ENCODE measurements at regions not wholly inside any gene's neighbourhood (a gene's known extent, or its start where the extent isn't known, plus 50 kb on each side); places are given as distances from the start of the nearest gene placed in this dataset.

- SMC1A ChIA-PET (ENCODE audit: uncharacterized antibody, unreplicated experiment) = no interaction called here
- H3K27me3 ChIP-seq (replicated peaks in 1 of 2; ENCODE audit: control insufficient read depth in 2 of 2, insufficient read depth in 2 of 2, low read length in 1 of 2) = no peaks in the 10 kb centered on the region
- no TSS peak for BruUV-seq (replicated peaks)
- no peaks in the 10 kb centered on the region for H3K79me2 ChIP-seq (ENCODE audit: control insufficient read depth, insufficient read depth, low read length)
- H3K9ac ChIP-seq (ENCODE audit: control insufficient read depth, insufficient read depth, low read length) = no peak overlapping the region
- ATAC-seq = no peak
- POLR2A ChIA-PET = no interaction called here
- in situ Hi-C loops (cut with MboI) = no loop called here
- no peaks in the 10 kb centered on the region; the same call in 2 of the 3 replicates for H3K9me3 ChIP-seq (replicated peaks; ENCODE audit: control insufficient read depth, insufficient read depth, low read length)
- no peaks in the 10 kb centered on the region for H4K20me1 ChIP-seq (ENCODE audit: control insufficient read depth, insufficient read depth)
- H3K36me3 ChIP-seq (ENCODE audit: control insufficient read depth in 2 of 2, insufficient read depth in 2 of 2, low read length in 1 of 2) = no peaks in the 10 kb centered on the region
- no peak for DNase-seq (ENCODE audit: low read depth, low spot score)
- FAIRE-seq = no peak
- no peak overlapping the region for H3K4me2 ChIP-seq (ENCODE audit: control insufficient read depth, insufficient read depth)
- CTCF ChIA-PET = no interaction called here
- H3K4me1 ChIP-seq (ENCODE audit: control insufficient read depth, insufficient read depth, low read length) = no peaks in the 10 kb centered on the region
- no peak overlapping the region for H2AFZ ChIP-seq (ENCODE audit: control insufficient read depth, low read depth, low read length)
- intact Hi-C loops (cut with micrococcal nuclease; ENCODE audit: unreplicated experiment) = no loop called here
- RAD21 ChIA-PET (ENCODE audit: unreplicated experiment) = no interaction called here
- H3K27ac ChIP-seq (ENCODE audit: control insufficient read depth, insufficient read depth) = no peak overlapping the region
- WGBS (ENCODE audit: insufficient coverage, insufficient replicate concordance, low lambda C conversion rate, missing lambda C conversion rate) = 22% methylated on average over 3 of the region's 3 CpGs
- H3K4me3 ChIP-seq = no peak overlapping the region
- no peak for TF ChIP-seq MTA3 (IDR thresholded peaks at IDR 0.05; ENCODE audit: borderline replicate concordance, low read length)
- no peak for TF ChIP-seq SMAD1 (IDR thresholded peaks at IDR 0.05; ENCODE audit: low read depth, partially characterized antibody)
- TF ChIP-seq BMI1 (IDR thresholded peaks at IDR 0.05; ENCODE audit: borderline replicate concordance) = no peak
- no peak for TF ChIP-seq PAX8 (IDR thresholded peaks at IDR 0.05)
- no peak for TF ChIP-seq ATF7 (IDR thresholded peaks at IDR 0.05; ENCODE audit: low read depth)
- TF ChIP-seq EZH2 (IDR thresholded peaks at IDR 0.05; ENCODE audit: borderline replicate concordance, control insufficient read depth, low read depth, low read length) = no peak
- TF ChIP-seq RBBP5 (conservative IDR thresholded peaks at IDR 0.05) = no peak
- no peak for TF ChIP-seq BCL11A (IDR thresholded peaks at IDR 0.05; ENCODE audit: low read depth, low read length)
- TF ChIP-seq MEF2A (IDR thresholded peaks at IDR 0.05; ENCODE audit: insufficient read depth, low read depth, low read length) = no peak
- TF ChIP-seq NFIC (IDR thresholded peaks at IDR 0.05; ENCODE audit: low read depth, low read length) = no peak
- no peak for TF ChIP-seq CEBPZ (IDR thresholded peaks at IDR 0.05; ENCODE audit: low read depth, low read length)
- no peak for TF ChIP-seq MAX (IDR thresholded peaks at IDR 0.05; ENCODE audit: low read depth, low read length)
- no peak for TF ChIP-seq TCF12 (IDR thresholded peaks at IDR 0.05; ENCODE audit: low read depth, low read length)
- no peak for TF ChIP-seq SIN3A (IDR thresholded peaks at IDR 0.05; ENCODE audit: low read depth, low read length)
- TF ChIP-seq SIX5 (IDR thresholded peaks at IDR 0.05; ENCODE audit: low read depth, low read length, severe bottlenecking) = no peak
- TF ChIP-seq TARDBP (IDR thresholded peaks at IDR 0.05; ENCODE audit: borderline replicate concordance) = no peak
- no peak for TF ChIP-seq IKZF1 (conservative IDR thresholded peaks at IDR 0.05)
- TF ChIP-seq HDAC2 (IDR thresholded peaks at IDR 0.05) = no peak
- TF ChIP-seq ZBED1 (IDR thresholded peaks at IDR 0.05; ENCODE audit: borderline replicate concordance) = no peak
These were observed 561.1 kb downstream of the PRDM9 start for GRCh38 chr5:24068524-24068923.

All from GM12878 (cell line).